Glomerular endothelial cell (primary cell): ENCODE measurements at regions not wholly inside any gene's neighbourhood (a gene's known extent, or its start where the extent isn't known, plus 50 kb on each side); places are given as distances from the start of the nearest gene placed in this dataset.
"Not testable (repeated sequence)": the region's sequence is repeated elsewhere in the genome, so short reads cannot be mapped to it uniquely, and the experiment has no call there.

Source experiments
- DNase-seq: peaks from one replicate; pipeline ENCODE4 v3.0.0-alpha.2; 2011; ENCODE audit warnings: low read depth, low spot score; ENCODE audit errors: extremely low read depth

GRCh38 chr15:81939604-81940440 lies 106.0 kb downstream of the MEX3B start:
- peak; percentile 27 for DNase-seq

- no peak for DNase-seq
Measured at GRCh38 chr15:81937189-81937588, 108.6 kb downstream of the MEX3B start.

- no peak for DNase-seq
Measured at GRCh38 chr15:81930582-81931369, 115.0 kb downstream of the MEX3B start.

- no peak for DNase-seq
Measured at GRCh38 chr15:81929557-81929956, 116.3 kb downstream of the MEX3B start.

GRCh38 chr15:81926981-81927380 lies 118.8 kb downstream of the MEX3B start:
- DNase-seq, result no peak

- DNase-seq, result no peak
Measured at GRCh38 chr15:81924729-81925128, 121.1 kb downstream of the MEX3B start.

GRCh38 chr15:81923561-81924350 lies 122.1 kb downstream of the MEX3B start:
- DNase-seq, result no peak

GRCh38 chr15:81922143-81922542 lies 123.7 kb downstream of the MEX3B start:
- no peak for DNase-seq

GRCh38 chr15:81921163-81921562 lies 124.7 kb downstream of the MEX3B start:
- no peak for DNase-seq

GRCh38 chr15:81918767-81919166 lies 127.1 kb downstream of the MEX3B start:
- DNase-seq, result not testable (repeated sequence)

- DNase-seq, result no peak
Measured at GRCh38 chr15:81916451-81916850, 129.4 kb downstream of the MEX3B start.

- no peak for DNase-seq
Measured at GRCh38 chr15:81915990-81916389, 129.8 kb downstream of the MEX3B start.

- no peak for DNase-seq
Measured at GRCh38 chr15:81914734-81915256, 131.0 kb downstream of the MEX3B start.

GRCh38 chr15:81914333-81914732 lies 131.5 kb downstream of the MEX3B start:
- DNase-seq, result no peak

GRCh38 chr15:81911022-81911971 lies 134.5 kb downstream of the MEX3B start:
- DNase-seq, result no peak

- no peak for DNase-seq
Measured at GRCh38 chr15:81910355-81911021, 135.3 kb downstream of the MEX3B start.

- DNase-seq, result no peak
Measured at GRCh38 chr15:81909011-81909358, 136.8 kb downstream of the MEX3B start.

- DNase-seq, result no peak
Measured at GRCh38 chr15:81908111-81908510, 137.7 kb downstream of the MEX3B start.

GRCh38 chr15:81907521-81907920 lies 138.3 kb downstream of the MEX3B start:
- DNase-seq, result no peak
